CD4-positive, alpha-beta T cell (primary cell): ENCODE measurements at regions not wholly inside any gene's neighbourhood (a gene's known extent, or its start where the extent isn't known, plus 50 kb on each side); places are given as distances from the start of the nearest gene placed in this dataset.

Experiments used
- ATAC-seq: fragments of 200-7000 bp; cut with Tn5 transposase; one replicate; pipeline ENCODE4 v1.10.0; 2022; ENCODE audit warnings: mild to moderate bottlenecking; ENCODE audit not compliant: poor library complexity
- CTCF ChIA-PET: fragments of 350-600 bp; sonication (Branson Sonifier 250); formaldehyde crosslinking; loops from one replicate; lab custom pipeline; 2021; ENCODE audit warnings: antibody characterized with exemption, inconsistent platforms; lab: Charles Lee
- POLR2A ChIA-PET: fragments of 350-600 bp; sonication (Branson Sonifier 250); formaldehyde crosslinking; loops from one replicate; lab custom pipeline; 2021; ENCODE audit warnings: antibody characterized with exemption, inconsistent platforms; lab: Charles Lee
- DNase-seq, 14 experiments: peaks; one replicate each; pipeline ENCODE4 v3.0.0-alpha.2; 2013 to 2020; ENCODE audit warnings: mixed read lengths in 2 of 14
- H3K27ac ChIP-seq, 2 donors: one replicate each; pipeline versions ENCODE4 v1.5.1 to v1.7.0; 2013; ENCODE audit warnings: low read length in 2 of 2, low read depth in 1 of 2, mild to moderate bottlenecking in 1 of 2
- H3K27me3 ChIP-seq, 2 experiments: 1 replicate in 1 of 2; 2 replicates in 1 of 2; pipeline versions ENCODE4 v1.6.1 to v1.7.0; 2013; ENCODE audit warnings: low read length in 2 of 2, control low read depth in 1 of 2, mild to moderate bottlenecking in 1 of 2, moderate library complexity in 1 of 2; ENCODE audit not compliant: insufficient read depth in 2 of 2, control insufficient read depth in 1 of 2
- H3K36me3 ChIP-seq: one replicate; pipeline ENCODE4 v1.6.1; 2013; ENCODE audit warnings: low read length, control low read depth; ENCODE audit not compliant: insufficient read depth
- H3K4me1 ChIP-seq: one replicate; pipeline ENCODE4 v1.6.1; 2013; ENCODE audit warnings: low read length, control low read depth; ENCODE audit not compliant: insufficient read depth
- H3K4me3 ChIP-seq: one replicate; pipeline ENCODE4 v1.5.1; 2013; ENCODE audit warnings: mild to moderate bottlenecking, low read length, moderate library complexity
- H3K9me3 ChIP-seq, 2 experiments: 1 replicate in 1 of 2; 2 replicates in 1 of 2; pipeline versions ENCODE4 v1.6.1 to v1.7.0; 2013; ENCODE audit warnings: low read length in 2 of 2, mild to moderate bottlenecking in 2 of 2, control low read depth in 1 of 2, moderate library complexity in 1 of 2; ENCODE audit not compliant: control insufficient read depth in 1 of 2, insufficient read depth in 1 of 2
- H3K27ac Mint-ChIP-seq: one replicate; pipeline ENCODE4 v1.8.0; 2020; ENCODE audit warnings: mixed read lengths
- H3K27me3 Mint-ChIP-seq: one replicate; pipeline ENCODE4 v1.8.0; 2021; ENCODE audit warnings: mixed read lengths
- H3K36me3 Mint-ChIP-seq: one replicate; pipeline ENCODE4 v1.8.0; 2021; ENCODE audit warnings: low read depth, mixed read lengths
- H3K4me1 Mint-ChIP-seq: one replicate; pipeline ENCODE4 v1.8.0; 2021; ENCODE audit warnings: low read depth, mixed read lengths
- H3K4me3 Mint-ChIP-seq: one replicate; pipeline ENCODE4 v1.8.0; 2020; ENCODE audit warnings: mild to moderate bottlenecking, mixed read lengths
- H3K9me3 Mint-ChIP-seq: one replicate; pipeline ENCODE4 v1.8.0; 2020; ENCODE audit warnings: mixed read lengths
- CTCF ChIP-seq: fragments of 200-600 bp; IDR thresholded peaks from one replicate; pipeline ENCODE4 v1.8.0; 2022; ENCODE audit warnings: antibody characterized with exemption, mild to moderate bottlenecking
- intact Hi-C, 2 experiments: fragments of 100-400 bp; cut with DNase I in 1 of 2; cut with micrococcal nuclease in 1 of 2; formaldehyde crosslinking; loops; one replicate each; pipeline versions ENCODE4 v1.15.1 to v1.9.0; 2023 to 2025; cut with DNase I, micrococcal nuclease

GRCh38 chr3:124663690-124664089 is 66.6 kb upstream of the UMPS start:
- DNase-seq (no peak), ATAC-seq (no peak)
- Histone ChIP-seq H3K4me3 (no peak overlapping the region), H3K9me3 (no peaks in the 10 kb centered on the region), H3K4me1 (no peaks in the 10 kb centered on the region), H3K27ac (no peak overlapping the region), H3K27me3 (no peaks in the 10 kb centered on the region), H3K36me3 (no peaks in the 10 kb centered on the region)
- POLR2A ChIA-PET: no interaction called here
- Mint-ChIP-seq H3K9me3 (no peaks in the 10 kb centered on the region), H3K4me1 (no peaks in the 10 kb centered on the region), H3K4me3 (no peak overlapping the region), H3K27me3 (peaks cover 4% of the 10 kb centered on the region), H3K27ac (no peak overlapping the region), H3K36me3 (no peaks in the 10 kb centered on the region)
- CTCF ChIA-PET: no interaction called here
- intact Hi-C loops: no loop called here
- TF ChIP-seq CTCF: no peak

- ATAC-seq: no peak
- H3K36me3 ChIP-seq: no peaks in the 10 kb centered on the region
- H3K27me3 ChIP-seq: no peaks in the 10 kb centered on the region
- DNase-seq: no peak
- Mint-ChIP-seq H3K4me3 (no peak overlapping the region), H3K36me3 (no peaks in the 10 kb centered on the region), H3K27me3 (peaks cover 4% of the 10 kb centered on the region), H3K9me3 (no peaks in the 10 kb centered on the region), H3K27ac (no peak overlapping the region), H3K4me1 (no peaks in the 10 kb centered on the region)
- H3K9me3 ChIP-seq: no peaks in the 10 kb centered on the region
- no peak overlapping the region for H3K4me3 ChIP-seq
- no peaks in the 10 kb centered on the region for H3K4me1 ChIP-seq
- CTCF ChIA-PET: no interaction called here
- TF ChIP-seq CTCF: no peak
- no peak overlapping the region for H3K27ac ChIP-seq
- POLR2A ChIA-PET: no interaction called here
- intact Hi-C loops: no loop called here
These were observed 65.4 kb upstream of the UMPS start for GRCh38 chr3:124664804-124665203.

GRCh38 chr3:124666067-124666466 is 64.2 kb upstream of the UMPS start:
- H3K4me3 ChIP-seq: no peak overlapping the region
- Mint-ChIP-seq H3K36me3 (no peaks in the 10 kb centered on the region), H3K27ac (no peak overlapping the region), H3K4me1 (peaks cover 6% of the 10 kb centered on the region), H3K27me3 (no peaks in the 10 kb centered on the region), H3K9me3 (no peaks in the 10 kb centered on the region), H3K4me3 (no peak overlapping the region)
- H3K27ac ChIP-seq: no peak overlapping the region
- DNase-seq (no peak), ATAC-seq (no peak)
- no peak for TF ChIP-seq CTCF
- H3K36me3 ChIP-seq: no peaks in the 10 kb centered on the region
- peaks cover under 1% of the 10 kb centered on the region for H3K4me1 ChIP-seq
- H3K27me3 ChIP-seq: no peaks in the 10 kb centered on the region
- POLR2A ChIA-PET: no interaction called here
- H3K9me3 ChIP-seq: no peaks in the 10 kb centered on the region
- CTCF ChIA-PET: no interaction called here
- intact Hi-C loops: no loop called here
